CD4-positive, alpha-beta T cell (primary cell): ENCODE measurements at regions not wholly inside any gene's neighbourhood (a gene's known extent, or its start where the extent isn't known, plus 50 kb on each side); places are given as distances from the start of the nearest gene placed in this dataset.

ENCODE experiments used
- ATAC-seq: fragments of 200-7000 bp; cut with Tn5 transposase; one replicate; pipeline ENCODE4 v1.10.0; 2022; ENCODE audit warnings: mild to moderate bottlenecking; ENCODE audit not compliant: poor library complexity
- CTCF ChIA-PET: fragments of 350-600 bp; sonication (Branson Sonifier 250); formaldehyde crosslinking; loops from one replicate; lab custom pipeline; 2021; ENCODE audit warnings: antibody characterized with exemption, inconsistent platforms; lab: Charles Lee
- POLR2A ChIA-PET: fragments of 350-600 bp; sonication (Branson Sonifier 250); formaldehyde crosslinking; loops from one replicate; lab custom pipeline; 2021; ENCODE audit warnings: antibody characterized with exemption, inconsistent platforms; lab: Charles Lee
- DNase-seq, 14 experiments: peaks; one replicate each; pipeline ENCODE4 v3.0.0-alpha.2; 2013 to 2020; ENCODE audit warnings: mixed read lengths in 2 of 14
- H3K27ac ChIP-seq, 2 donors: one replicate each; pipeline versions ENCODE4 v1.5.1 to v1.7.0; 2013; ENCODE audit warnings: low read length in 2 of 2, low read depth in 1 of 2, mild to moderate bottlenecking in 1 of 2
- H3K27me3 ChIP-seq, 2 experiments: 1 replicate in 1 of 2; 2 replicates in 1 of 2; pipeline versions ENCODE4 v1.6.1 to v1.7.0; 2013; ENCODE audit warnings: low read length in 2 of 2, control low read depth in 1 of 2, mild to moderate bottlenecking in 1 of 2, moderate library complexity in 1 of 2; ENCODE audit not compliant: insufficient read depth in 2 of 2, control insufficient read depth in 1 of 2
- H3K36me3 ChIP-seq: one replicate; pipeline ENCODE4 v1.6.1; 2013; ENCODE audit warnings: low read length, control low read depth; ENCODE audit not compliant: insufficient read depth
- H3K4me1 ChIP-seq: one replicate; pipeline ENCODE4 v1.6.1; 2013; ENCODE audit warnings: low read length, control low read depth; ENCODE audit not compliant: insufficient read depth
- H3K4me3 ChIP-seq: one replicate; pipeline ENCODE4 v1.5.1; 2013; ENCODE audit warnings: mild to moderate bottlenecking, low read length, moderate library complexity
- H3K9me3 ChIP-seq, 2 experiments: 1 replicate in 1 of 2; 2 replicates in 1 of 2; pipeline versions ENCODE4 v1.6.1 to v1.7.0; 2013; ENCODE audit warnings: low read length in 2 of 2, mild to moderate bottlenecking in 2 of 2, control low read depth in 1 of 2, moderate library complexity in 1 of 2; ENCODE audit not compliant: control insufficient read depth in 1 of 2, insufficient read depth in 1 of 2
- H3K27ac Mint-ChIP-seq: one replicate; pipeline ENCODE4 v1.8.0; 2020; ENCODE audit warnings: mixed read lengths
- H3K27me3 Mint-ChIP-seq: one replicate; pipeline ENCODE4 v1.8.0; 2021; ENCODE audit warnings: mixed read lengths
- H3K36me3 Mint-ChIP-seq: one replicate; pipeline ENCODE4 v1.8.0; 2021; ENCODE audit warnings: low read depth, mixed read lengths
- H3K4me1 Mint-ChIP-seq: one replicate; pipeline ENCODE4 v1.8.0; 2021; ENCODE audit warnings: low read depth, mixed read lengths
- H3K4me3 Mint-ChIP-seq: one replicate; pipeline ENCODE4 v1.8.0; 2020; ENCODE audit warnings: mild to moderate bottlenecking, mixed read lengths
- H3K9me3 Mint-ChIP-seq: one replicate; pipeline ENCODE4 v1.8.0; 2020; ENCODE audit warnings: mixed read lengths
- intact Hi-C, 2 experiments: fragments of 100-400 bp; cut with DNase I in 1 of 2; cut with micrococcal nuclease in 1 of 2; formaldehyde crosslinking; loops; one replicate each; pipeline versions ENCODE4 v1.15.1 to v1.9.0; 2023 to 2025; cut with DNase I, micrococcal nuclease
- TF ChIP-seq, protein P1 (sequence below): fragments of 200-600 bp; IDR thresholded peaks from one replicate; pipeline ENCODE4 v1.8.0; 2022; ENCODE audit warnings: antibody characterized with exemption, mild to moderate bottlenecking

DNA sequence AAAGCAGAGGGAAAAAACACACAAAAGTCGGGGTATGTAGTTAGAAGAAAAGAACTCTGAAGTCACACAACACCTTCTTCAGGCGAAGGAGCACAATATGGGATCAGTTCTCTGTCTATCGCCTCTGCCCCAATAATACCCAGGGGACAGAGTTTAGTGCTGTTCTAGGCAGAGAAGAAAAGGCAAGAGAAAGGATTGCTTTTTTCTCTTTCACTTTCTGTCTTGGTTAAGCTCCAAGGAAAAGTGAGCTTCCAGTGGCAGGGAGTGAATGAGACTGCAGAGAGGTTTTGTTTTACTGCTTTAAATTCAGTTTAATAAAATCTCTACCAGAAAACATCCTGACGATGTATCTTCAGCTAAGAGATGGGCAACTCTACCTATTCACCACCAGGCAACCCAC, 86.6 kb upstream of the STXBP5 start:
- Mint-ChIP-seq H3K4me1 (peaks cover 4% of the 10 kb centered on the region), H3K36me3 (no peaks in the 10 kb centered on the region), H3K4me3 (no peak overlapping the region), H3K9me3 (peaks cover 9% of the 10 kb centered on the region), H3K27me3 (no peaks in the 10 kb centered on the region), H3K27ac (no peak overlapping the region)
- H3K27me3 ChIP-seq, result no peaks in the 10 kb centered on the region
- intact Hi-C loops, result no loop called here
- H3K36me3 ChIP-seq, result no peaks in the 10 kb centered on the region
- TF ChIP-seq, protein P1, sequence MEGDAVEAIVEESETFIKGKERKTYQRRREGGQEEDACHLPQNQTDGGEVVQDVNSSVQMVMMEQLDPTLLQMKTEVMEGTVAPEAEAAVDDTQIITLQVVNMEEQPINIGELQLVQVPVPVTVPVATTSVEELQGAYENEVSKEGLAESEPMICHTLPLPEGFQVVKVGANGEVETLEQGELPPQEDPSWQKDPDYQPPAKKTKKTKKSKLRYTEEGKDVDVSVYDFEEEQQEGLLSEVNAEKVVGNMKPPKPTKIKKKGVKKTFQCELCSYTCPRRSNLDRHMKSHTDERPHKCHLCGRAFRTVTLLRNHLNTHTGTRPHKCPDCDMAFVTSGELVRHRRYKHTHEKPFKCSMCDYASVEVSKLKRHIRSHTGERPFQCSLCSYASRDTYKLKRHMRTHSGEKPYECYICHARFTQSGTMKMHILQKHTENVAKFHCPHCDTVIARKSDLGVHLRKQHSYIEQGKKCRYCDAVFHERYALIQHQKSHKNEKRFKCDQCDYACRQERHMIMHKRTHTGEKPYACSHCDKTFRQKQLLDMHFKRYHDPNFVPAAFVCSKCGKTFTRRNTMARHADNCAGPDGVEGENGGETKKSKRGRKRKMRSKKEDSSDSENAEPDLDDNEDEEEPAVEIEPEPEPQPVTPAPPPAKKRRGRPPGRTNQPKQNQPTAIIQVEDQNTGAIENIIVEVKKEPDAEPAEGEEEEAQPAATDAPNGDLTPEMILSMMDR, result no peak
- no peak overlapping the region for H3K4me3 ChIP-seq
- no peak for DNase-seq
- peaks cover 0 to 10% of the 10 kb centered on the region in 2 experiments for H3K9me3 ChIP-seq
- H3K4me1 ChIP-seq, result no peaks in the 10 kb centered on the region
- ATAC-seq, result no peak
- CTCF ChIA-PET, result no interaction called here
- POLR2A ChIA-PET, result no interaction called here
- H3K27ac ChIP-seq, result no peak overlapping the region

DNA sequence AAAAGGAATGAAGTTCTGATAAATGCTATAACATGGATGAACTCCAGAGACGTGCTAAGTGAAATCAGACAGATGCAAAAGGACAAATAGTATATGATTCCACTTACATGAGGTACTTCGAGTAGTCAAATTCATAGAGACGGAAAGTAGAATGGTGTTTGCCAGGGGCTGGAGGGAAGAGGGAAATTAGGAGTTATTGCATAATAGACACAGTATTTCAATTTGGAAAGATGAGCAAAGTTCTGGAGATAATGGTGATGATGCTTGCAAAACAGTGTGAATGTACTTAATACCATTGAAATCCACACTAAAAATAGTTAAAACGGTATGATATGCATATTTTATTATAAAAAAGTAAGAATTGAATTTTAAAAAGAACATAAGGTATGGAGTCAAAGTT, 84.9 kb upstream of the STXBP5 start:
- TF ChIP-seq, protein P1, result no peak
- ATAC-seq, result no peak
- no peaks in the 10 kb centered on the region for H3K4me1 Mint-ChIP-seq
- intact Hi-C loops, result no loop called here
- no peaks in the 10 kb centered on the region for H3K27me3 Mint-ChIP-seq
- Histone ChIP-seq H3K4me3 (no peak overlapping the region), H3K27ac (no peak overlapping the region), H3K9me3 (peaks cover 0 to 10% of the 10 kb centered on the region in 2 experiments), H3K4me1 (no peaks in the 10 kb centered on the region), H3K27me3 (no peaks in the 10 kb centered on the region), H3K36me3 (no peaks in the 10 kb centered on the region)
- DNase-seq, result no peak
- ChIA-PET CTCF (no interaction called here), POLR2A (no interaction called here)
- H3K27ac Mint-ChIP-seq, result no peak overlapping the region
- no peak overlapping the region for H3K4me3 Mint-ChIP-seq
- H3K9me3 Mint-ChIP-seq, result peaks cover 9% of the 10 kb centered on the region
- no peaks in the 10 kb centered on the region for H3K36me3 Mint-ChIP-seq

DNA sequence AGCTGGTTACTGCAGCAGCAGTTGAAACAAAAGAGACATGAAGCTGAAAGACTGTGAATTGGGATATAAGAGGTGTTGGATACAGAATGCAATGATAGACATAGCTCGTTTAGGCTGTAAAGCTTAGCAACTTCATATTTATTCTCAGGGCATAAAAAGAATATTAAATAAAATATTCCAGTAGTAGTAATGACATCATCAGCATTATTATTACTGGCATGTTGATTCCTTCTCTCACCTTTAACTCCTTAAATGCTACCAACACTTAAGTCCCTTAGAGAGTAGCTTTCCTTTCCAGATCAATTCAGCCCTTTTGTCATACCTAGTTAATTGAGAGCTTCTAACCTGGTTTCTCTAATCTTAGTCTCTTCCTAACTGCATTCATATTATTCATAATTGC, 81.4 kb upstream of the STXBP5 start:
- peaks cover 0 to 10% of the 10 kb centered on the region in 2 experiments for H3K9me3 ChIP-seq
- H3K27me3 Mint-ChIP-seq, result no peaks in the 10 kb centered on the region
- H3K27ac ChIP-seq, result no peak overlapping the region
- ChIA-PET POLR2A (interaction anchor here (1.0 kb wide), 1 partner anchor 79 kb away, joined by 3 read pairs; no protein-coding TSS in a partner anchor), CTCF (no interaction called here)
- no peak for ATAC-seq
- H3K36me3 ChIP-seq, result no peaks in the 10 kb centered on the region
- no peak for DNase-seq
- H3K27ac Mint-ChIP-seq, result no peak overlapping the region
- H3K36me3 Mint-ChIP-seq, result no peaks in the 10 kb centered on the region
- H3K4me3 ChIP-seq, result no peak overlapping the region
- no peak overlapping the region for H3K4me3 Mint-ChIP-seq
- intact Hi-C loops, result no loop called here
- no peaks in the 10 kb centered on the region for H3K4me1 ChIP-seq
- H3K9me3 Mint-ChIP-seq, result peaks cover 9% of the 10 kb centered on the region
- TF ChIP-seq, protein P1, result no peak
- no peaks in the 10 kb centered on the region for H3K27me3 ChIP-seq
- H3K4me1 Mint-ChIP-seq, result no peaks in the 10 kb centered on the region
